Upper lobe of left lung (tissue), 4 donors: ENCODE measurements at regions not wholly inside any gene's neighbourhood (a gene's known extent, or its start where the extent isn't known, plus 50 kb on each side); places are given as distances from the start of the nearest gene placed in this dataset.

ENCODE experiments used
- CTCF ChIP-seq, 6 experiments: fragments of 450-650 bp in 4 of 6; fragments of 200-600 bp in 2 of 6; sonication (generic) in 2 of 6; IDR thresholded peaks; one replicate each; pipeline ENCODE4 v1.5.1; 2016 to 2019; ENCODE audit warnings: antibody characterized with exemption in 6 of 6
- POLR2A ChIP-seq, 4 donors: fragments of 450-650 bp; IDR thresholded peaks; one replicate each; pipeline ENCODE4 v1.5.1; 2016 to 2017; ENCODE audit warnings: antibody characterized with exemption in 4 of 4, mild to moderate bottlenecking in 2 of 4

- TF ChIP-seq CTCF (IDR thresholded peaks at IDR 0.05), result no peak
- no peak for TF ChIP-seq POLR2A (IDR thresholded peaks at IDR 0.05)
Measured at GRCh38 chr4:123262080-123262479, 134.5 kb upstream of the SPRY1 start.
